CD4-positive, alpha-beta memory T cell (primary cell): ENCODE measurements at regions not wholly inside any gene's neighbourhood (a gene's known extent, or its start where the extent isn't known, plus 50 kb on each side); places are given as distances from the start of the nearest gene placed in this dataset.
"Not testable (repeated sequence)": the region's sequence is repeated elsewhere in the genome, so short reads cannot be mapped to it uniquely, and the experiment has no call there.

Experiments
- CTCF ChIA-PET: fragments of 350-600 bp; sonication (Branson Sonifier 250); formaldehyde crosslinking; loops from one replicate; lab custom pipeline; 2021; ENCODE audit warnings: inconsistent platforms; ENCODE audit not compliant: partially characterized antibody; lab: Charles Lee
- POLR2A ChIA-PET: fragments of 350-600 bp; sonication (Branson Sonifier 250); formaldehyde crosslinking; loops from one replicate; lab custom pipeline; 2021; ENCODE audit not compliant: partially characterized antibody; lab: Charles Lee
- DNase-seq, 5 donors: peaks; one replicate each; pipeline versions ENCODE4 v3.0.0 to v3.0.0-alpha.2; 2020 to 2022; ENCODE audit warnings: mixed read lengths in 1 of 5
- H3K27ac ChIP-seq: one replicate; pipeline ENCODE4 v1.7.0; 2013; ENCODE audit warnings: low read depth, low read length
- H3K27me3 ChIP-seq: 2 replicates; pipeline ENCODE4 v1.7.0; 2013; ENCODE audit warnings: mild to moderate bottlenecking, low read length, moderate library complexity; ENCODE audit not compliant: insufficient read depth
- H3K36me3 ChIP-seq: 2 replicates; pipeline ENCODE4 v1.7.0; 2013; ENCODE audit warnings: mild to moderate bottlenecking, low read length, moderate library complexity; ENCODE audit not compliant: insufficient read depth
- H3K4me1 ChIP-seq: 2 replicates; pipeline ENCODE4 v1.7.0; 2013; ENCODE audit warnings: mild to moderate bottlenecking, low read length, moderate library complexity; ENCODE audit not compliant: insufficient read depth
- H3K4me3 ChIP-seq, 2 donors: one replicate each; pipeline ENCODE4 v1.7.0; 2013; ENCODE audit warnings: low read length in 2 of 2, mild to moderate bottlenecking in 1 of 2
- H3K9me3 ChIP-seq, 2 donors: one replicate each; pipeline ENCODE4 v1.7.0; 2013; ENCODE audit warnings: low read length in 2 of 2, control low read depth in 1 of 2; ENCODE audit not compliant: control insufficient read depth in 1 of 2
- H3K27ac Mint-ChIP-seq, 7 donors: one replicate each; pipeline ENCODE4 v1.8.0; 2020 to 2021; ENCODE audit warnings: mixed read lengths in 7 of 7, mild to moderate bottlenecking in 6 of 7, inconsistent platforms in 3 of 7, moderate library complexity in 3 of 7
- H3K27me3 Mint-ChIP-seq, 2 donors: one replicate each; pipeline ENCODE4 v1.8.0; 2020 to 2021; ENCODE audit warnings: mixed read lengths in 2 of 2
- H3K36me3 Mint-ChIP-seq, 2 donors: one replicate each; pipeline ENCODE4 v1.8.0; 2020 to 2021; ENCODE audit warnings: mixed read lengths in 2 of 2, inconsistent platforms in 1 of 2, mild to moderate bottlenecking in 1 of 2
- H3K4me1 Mint-ChIP-seq, 4 donors: one replicate each; pipeline ENCODE4 v1.8.0; 2020 to 2021; ENCODE audit warnings: mixed read lengths in 4 of 4, mild to moderate bottlenecking in 1 of 4
- H3K4me3 Mint-ChIP-seq, 8 donors: one replicate each; pipeline ENCODE4 v1.8.0; 2020 to 2021; ENCODE audit warnings: mixed read lengths in 8 of 8, mild to moderate bottlenecking in 7 of 8, moderate library complexity in 6 of 8, inconsistent platforms in 3 of 8
- H3K9me3 Mint-ChIP-seq, 8 donors: one replicate each; pipeline ENCODE4 v1.8.0; 2020 to 2021; ENCODE audit warnings: mixed read lengths in 8 of 8, mild to moderate bottlenecking in 5 of 8, inconsistent platforms in 3 of 8, moderate library complexity in 1 of 8
- intact Hi-C: fragments of 100-400 bp; cut with micrococcal nuclease; formaldehyde crosslinking; loops from one replicate; pipeline ENCODE4 v1.15.1; 2023

DNA sequence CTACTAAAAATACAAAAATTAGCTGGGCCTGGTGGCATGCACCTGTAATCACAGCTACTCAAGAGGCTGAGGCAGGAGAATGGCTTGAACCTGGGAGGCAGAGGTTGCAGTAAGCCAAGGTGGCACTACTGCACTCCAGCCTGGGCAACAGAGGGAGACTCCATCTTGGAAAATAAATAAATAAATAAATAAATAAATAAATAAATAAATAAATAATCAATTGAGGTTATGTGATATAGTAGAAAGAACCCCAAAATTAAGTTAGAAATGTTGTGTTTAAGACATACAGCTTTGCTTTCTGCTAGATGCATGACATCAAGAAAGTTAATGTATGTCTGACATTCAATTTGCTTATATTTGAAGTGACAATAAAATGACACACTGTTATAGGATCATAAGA is 1277.7 kb upstream of the ADGRL2 start:
- H3K36me3 ChIP-seq, H3K27ac Mint-ChIP-seq, POLR2A ChIA-PET, H3K4me3 ChIP-seq, H3K9me3 Mint-ChIP-seq, H3K27ac ChIP-seq, H3K27me3 ChIP-seq, H3K36me3 Mint-ChIP-seq, CTCF ChIA-PET, H3K27me3 Mint-ChIP-seq, intact Hi-C loops, H3K4me1 ChIP-seq, H3K9me3 ChIP-seq, H3K4me3 Mint-ChIP-seq, H3K4me1 Mint-ChIP-seq, DNase-seq: not testable (repeated sequence)

DNA sequence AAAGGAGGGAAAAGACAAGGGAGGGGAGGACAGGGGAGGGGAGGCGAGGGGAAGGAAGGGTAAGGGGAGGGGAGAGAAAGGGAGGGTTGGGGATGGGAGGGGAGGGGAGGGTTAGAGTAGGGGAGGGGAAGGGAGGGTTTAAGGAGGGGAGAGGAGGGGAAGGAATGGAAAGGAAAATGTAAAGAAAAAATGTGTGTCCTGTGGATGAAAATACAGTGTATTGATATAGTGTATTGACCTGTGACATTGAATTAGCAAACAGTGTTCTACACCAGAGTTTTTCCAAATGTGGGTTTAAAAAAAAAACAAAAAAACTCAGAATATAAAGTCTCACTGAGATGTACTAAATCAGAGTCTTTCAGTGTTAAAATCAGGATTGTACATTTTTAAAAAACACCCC is 1279.8 kb upstream of the ADGRL2 start:
- ChIA-PET CTCF (no interaction called here), POLR2A (no interaction called here)
- no peak for DNase-seq
- Mint-ChIP-seq H3K27ac (no peak overlapping the region), H3K9me3 (peaks cover 0 to 13% (median 7%) of the 10 kb centered on the region in 8 donors), H3K27me3 (no peaks in the 10 kb centered on the region), H3K4me1 (no peaks in the 10 kb centered on the region), H3K4me3 (no peak overlapping the region), H3K36me3 (no peaks in the 10 kb centered on the region)
- H3K4me1 ChIP-seq: no peaks in the 10 kb centered on the region
- no peaks in the 10 kb centered on the region for H3K27me3 ChIP-seq
- H3K27ac ChIP-seq: no peak overlapping the region
- no peak overlapping the region for H3K4me3 ChIP-seq
- no peaks in the 10 kb centered on the region for H3K36me3 ChIP-seq
- intact Hi-C loops: no loop called here
- H3K9me3 ChIP-seq: no peaks in the 10 kb centered on the region

DNA sequence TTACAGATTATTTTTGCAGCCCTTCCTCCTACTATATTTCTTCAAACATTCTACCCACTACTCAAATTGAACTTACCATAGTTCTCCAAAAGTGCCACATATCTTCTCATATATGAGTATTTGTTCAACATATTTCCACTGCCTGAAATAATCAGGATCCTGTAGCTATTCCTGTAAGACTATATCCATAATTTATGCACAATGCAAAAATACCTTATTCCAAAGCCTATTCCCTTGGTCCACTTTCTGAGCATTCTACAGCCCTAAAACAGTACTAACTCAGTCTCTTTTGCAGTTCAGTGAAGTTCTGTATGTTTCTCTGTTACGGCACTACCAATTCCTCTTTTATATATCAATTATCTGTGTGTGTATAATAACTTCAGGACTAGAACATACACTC is 1283.7 kb upstream of the ADGRL2 start:
- Mint-ChIP-seq H3K27ac (no peak overlapping the region), H3K36me3 (no peaks in the 10 kb centered on the region), H3K4me1 (no peaks in the 10 kb centered on the region), H3K4me3 (no peak overlapping the region), H3K9me3 (peaks cover 0 to 23% (median 7%) of the 10 kb centered on the region in 8 donors), H3K27me3 (no peaks in the 10 kb centered on the region)
- DNase-seq: no peak
- CTCF ChIA-PET: no interaction called here
- Histone ChIP-seq H3K4me3 (no peak overlapping the region), H3K9me3 (no peaks in the 10 kb centered on the region), H3K27ac (no peak overlapping the region), H3K27me3 (no peaks in the 10 kb centered on the region), H3K36me3 (no peaks in the 10 kb centered on the region), H3K4me1 (no peaks in the 10 kb centered on the region)
- intact Hi-C loops: no loop called here
- POLR2A ChIA-PET: no interaction called here

DNA sequence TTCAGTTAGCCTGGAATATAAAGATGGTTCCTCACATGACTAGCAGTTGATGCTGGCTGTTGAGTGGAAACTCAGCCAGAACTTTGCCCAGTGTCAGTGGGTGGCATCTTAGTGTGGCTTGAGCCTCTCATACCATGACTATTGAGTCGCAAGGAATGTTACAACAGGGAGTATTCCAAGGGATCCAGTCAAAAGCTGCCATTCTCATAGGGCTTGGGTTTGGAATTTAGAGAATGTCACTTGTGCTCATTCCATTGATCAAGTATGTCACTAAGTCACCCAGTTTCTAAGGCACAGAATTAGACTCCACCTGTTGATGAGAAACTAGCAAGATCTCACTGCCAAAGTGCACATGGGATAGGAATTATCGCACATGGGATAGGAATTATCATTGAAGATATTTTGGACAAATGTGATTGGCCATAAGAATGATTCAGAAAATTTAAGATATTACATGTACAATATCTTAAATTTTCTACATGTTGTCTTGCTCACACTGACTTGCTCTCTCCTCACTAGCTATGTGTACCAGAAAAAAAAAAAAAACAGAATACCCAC is 1290.7 kb upstream of the ADGRL2 start:
- CTCF ChIA-PET: no interaction called here
- no peak for DNase-seq
- no peaks in the 10 kb centered on the region for H3K27me3 Mint-ChIP-seq
- POLR2A ChIA-PET: no interaction called here
- no peak overlapping the region for H3K27ac Mint-ChIP-seq
- no peak overlapping the region for H3K4me3 ChIP-seq
- H3K4me1 ChIP-seq: no peaks in the 10 kb centered on the region
- no peak overlapping the region for H3K27ac ChIP-seq
- no peaks in the 10 kb centered on the region for H3K36me3 ChIP-seq
- peaks cover 0 to 18% (median 6%) of the 10 kb centered on the region in 8 donors for H3K9me3 Mint-ChIP-seq
- H3K9me3 ChIP-seq: no peaks in the 10 kb centered on the region
- H3K36me3 Mint-ChIP-seq: no peaks in the 10 kb centered on the region
- intact Hi-C loops: no loop called here
- H3K4me1 Mint-ChIP-seq: no peaks in the 10 kb centered on the region
- no peak overlapping the region for H3K4me3 Mint-ChIP-seq
- H3K27me3 ChIP-seq: no peaks in the 10 kb centered on the region

DNA sequence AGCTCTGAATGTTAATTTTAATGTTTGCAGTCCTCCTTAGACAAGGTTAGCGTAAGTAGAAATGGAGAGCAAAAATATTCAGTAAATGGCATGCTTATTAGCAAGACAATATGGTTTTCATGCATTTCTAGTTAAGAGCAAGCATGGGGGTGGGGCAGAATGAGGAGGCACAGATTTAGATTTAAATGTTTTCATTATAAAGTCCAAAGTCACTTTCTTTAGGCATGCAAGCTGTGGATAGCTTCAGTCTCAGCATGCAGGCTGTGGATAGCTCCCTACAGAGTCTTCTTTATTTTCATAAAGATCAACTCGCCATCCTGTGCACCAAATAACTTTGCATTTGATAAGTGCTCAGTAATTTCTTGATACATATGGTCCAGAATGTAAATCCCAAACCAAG is 1294.5 kb upstream of the ADGRL2 start:
- intact Hi-C loops: no loop called here
- Mint-ChIP-seq H3K9me3 (peaks cover 0 to 32% (median 8%) of the 10 kb centered on the region in 8 donors), H3K4me1 (no peaks in the 10 kb centered on the region), H3K4me3 (no peak overlapping the region), H3K27ac (no peak overlapping the region), H3K36me3 (no peaks in the 10 kb centered on the region), H3K27me3 (no peaks in the 10 kb centered on the region)
- ChIA-PET POLR2A (no interaction called here), CTCF (no interaction called here)
- H3K27ac ChIP-seq: no peak overlapping the region
- H3K4me3 ChIP-seq: no peak overlapping the region
- no peaks in the 10 kb centered on the region for H3K27me3 ChIP-seq
- no peaks in the 10 kb centered on the region for H3K9me3 ChIP-seq
- no peak for DNase-seq
- no peaks in the 10 kb centered on the region for H3K36me3 ChIP-seq
- H3K4me1 ChIP-seq: no peaks in the 10 kb centered on the region

DNA sequence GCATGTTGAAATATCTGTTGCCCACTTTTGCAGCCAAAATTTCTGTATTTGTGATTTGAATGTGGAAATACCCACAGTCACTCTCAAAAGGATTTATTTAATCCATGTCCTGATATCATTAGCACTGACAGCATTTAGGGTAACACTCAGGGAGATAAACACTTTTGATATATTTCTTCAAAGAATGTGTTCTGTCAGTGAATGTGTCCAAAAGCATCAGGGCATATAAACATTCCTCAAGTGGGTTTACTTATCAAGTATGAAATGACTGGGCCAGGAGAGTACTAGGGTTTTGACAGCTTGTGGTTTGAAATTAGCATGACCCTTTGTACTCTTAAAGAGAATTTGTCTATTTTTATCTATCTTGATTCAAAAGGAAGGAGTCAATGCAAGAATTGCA is 1302.1 kb upstream of the ADGRL2 start:
- Mint-ChIP-seq H3K27ac (no peak overlapping the region), H3K9me3 (peaks cover 0 to 16% (median 4%) of the 10 kb centered on the region in 8 donors), H3K4me1 (no peaks in the 10 kb centered on the region), H3K36me3 (no peaks in the 10 kb centered on the region), H3K4me3 (no peak overlapping the region), H3K27me3 (no peaks in the 10 kb centered on the region)
- POLR2A ChIA-PET: no interaction called here
- Histone ChIP-seq H3K4me3 (no peak overlapping the region), H3K9me3 (no peaks in the 10 kb centered on the region), H3K36me3 (no peaks in the 10 kb centered on the region), H3K4me1 (no peaks in the 10 kb centered on the region), H3K27ac (no peak overlapping the region), H3K27me3 (no peaks in the 10 kb centered on the region)
- intact Hi-C loops: no loop called here
- CTCF ChIA-PET: no interaction called here
- no peak for DNase-seq

DNA sequence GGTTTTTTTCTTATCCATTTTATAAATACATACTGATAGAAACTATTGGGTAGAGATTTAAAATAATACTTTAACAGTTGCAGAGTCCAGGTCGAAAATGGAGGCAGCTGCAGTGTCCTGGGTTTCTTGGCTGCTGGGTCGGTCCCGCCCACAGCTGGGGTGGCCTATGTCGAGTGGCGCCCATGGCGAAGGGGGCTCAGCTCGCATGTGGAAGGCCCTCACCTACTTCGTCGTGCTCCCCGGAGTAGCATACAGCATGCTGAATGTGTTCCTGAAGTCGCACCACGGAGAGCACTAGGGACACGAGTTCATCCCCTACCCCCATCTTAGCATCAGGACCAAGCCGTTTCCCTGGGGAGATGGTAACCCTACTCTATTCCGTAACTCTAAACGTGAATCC is 1304.9 kb upstream of the ADGRL2 start:
- no peak for DNase-seq
- Mint-ChIP-seq H3K4me1 (no peaks in the 10 kb centered on the region), H3K9me3 (peaks cover 0 to 6% (median 1%) of the 10 kb centered on the region in 8 donors), H3K36me3 (no peaks in the 10 kb centered on the region), H3K27ac (no peak overlapping the region), H3K27me3 (no peaks in the 10 kb centered on the region), H3K4me3 (no peak overlapping the region)
- Histone ChIP-seq H3K4me3 (no peak overlapping the region), H3K27ac (no peak overlapping the region), H3K36me3 (no peaks in the 10 kb centered on the region), H3K9me3 (no peaks in the 10 kb centered on the region), H3K27me3 (no peaks in the 10 kb centered on the region), H3K4me1 (no peaks in the 10 kb centered on the region)
- intact Hi-C loops: no loop called here
- ChIA-PET CTCF (interaction anchor here (1.3 kb wide), 1 partner anchor 13 kb away, joined by 3 read pairs; no protein-coding TSS in a partner anchor), POLR2A (no interaction called here)

DNA sequence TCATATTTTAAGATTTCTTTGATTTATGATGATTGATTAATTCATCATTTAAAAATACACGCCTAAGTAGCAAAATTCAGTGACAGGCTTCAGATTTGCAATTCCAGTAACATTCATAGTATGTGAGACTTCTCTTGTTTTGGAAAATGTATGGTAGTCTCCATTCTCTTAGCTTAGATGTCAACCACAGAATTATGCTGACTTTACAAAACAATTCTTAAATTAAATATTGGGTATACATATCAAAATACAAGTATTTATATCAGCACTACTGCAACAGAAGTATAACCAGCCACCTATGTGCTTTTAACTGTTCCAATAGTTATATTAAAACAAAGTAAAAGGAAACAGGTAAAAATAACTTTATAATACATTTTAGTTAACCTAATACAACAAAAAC is 1328.6 kb upstream of the ADGRL2 start:
- Histone ChIP-seq H3K36me3 (no peaks in the 10 kb centered on the region), H3K4me3 (no peak overlapping the region), H3K27me3 (no peaks in the 10 kb centered on the region), H3K9me3 (no peaks in the 10 kb centered on the region), H3K27ac (no peak overlapping the region), H3K4me1 (no peaks in the 10 kb centered on the region)
- Mint-ChIP-seq H3K36me3 (no peaks in the 10 kb centered on the region), H3K27me3 (no peaks in the 10 kb centered on the region), H3K9me3 (peaks cover 0 to 19% (median 8%) of the 10 kb centered on the region in 8 donors), H3K27ac (no peak overlapping the region), H3K4me1 (no peaks in the 10 kb centered on the region), H3K4me3 (no peak overlapping the region)
- DNase-seq: no peak
- intact Hi-C loops: no loop called here
- ChIA-PET POLR2A (no interaction called here), CTCF (no interaction called here)
